ENCODE measurements at regions not wholly inside any gene's neighbourhood (a gene's known extent, or its start where the extent isn't known, plus 50 kb on each side); places are given as distances from the start of the nearest gene placed in this dataset.

DNA sequence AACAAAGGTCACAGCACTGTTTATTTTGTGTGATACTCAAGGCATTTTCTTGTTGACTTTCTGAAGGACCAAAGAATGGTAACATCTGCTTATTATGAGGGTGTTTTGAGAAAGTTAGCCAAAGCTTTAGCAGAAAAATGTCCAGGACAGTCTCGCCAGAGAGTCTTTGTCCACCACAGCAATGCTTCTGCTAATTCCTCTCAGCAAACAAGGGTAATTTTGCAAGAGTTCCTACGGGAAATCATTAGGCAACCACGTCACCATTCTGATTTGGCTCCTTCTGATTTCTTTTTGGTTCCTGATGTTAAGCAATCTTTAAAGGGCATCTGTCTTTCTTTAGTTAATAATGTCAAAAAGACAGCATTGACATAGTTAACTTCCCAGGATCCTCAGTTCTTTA, 639.3 kb upstream of the STEAP1 start:
- Histone ChIP-seq H3K4me3 (ENCODE audit: low read depth, low read length) (no peak overlapping the region), H3K4me1 (ENCODE audit: control insufficient read depth, insufficient read depth, low read length) (no peaks in the 10 kb centered on the region)

DNA sequence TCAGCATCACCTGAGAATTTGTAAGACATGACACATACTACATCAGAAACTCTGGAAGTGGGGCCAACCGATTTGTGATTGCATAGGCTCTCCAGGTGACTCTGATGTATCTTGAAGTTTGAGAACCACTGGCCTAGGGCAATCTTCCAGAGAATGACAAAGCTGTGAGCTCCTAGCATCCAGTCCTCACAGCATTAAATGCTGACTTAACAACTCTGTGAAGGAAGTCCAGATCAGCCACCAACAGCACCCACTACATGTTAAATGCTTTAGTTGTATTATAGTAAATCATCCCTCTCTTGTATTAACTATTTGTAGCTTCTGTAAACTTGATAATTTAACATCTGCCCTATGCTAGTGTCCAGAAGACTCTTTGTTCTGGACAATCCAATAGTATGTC, 636.5 kb upstream of the STEAP1 start:
- H3K27me3 ChIP-seq (ENCODE audit: control insufficient read depth, insufficient read depth, low read length): no peaks in the 10 kb centered on the region
- no peak overlapping the region for H3K9ac ChIP-seq (ENCODE audit: low read depth, low read length)
- no peaks in the 10 kb centered on the region for H3K9me3 ChIP-seq (ENCODE audit: control insufficient read depth, insufficient read depth, low read length)
- no peaks in the 10 kb centered on the region for H3K36me3 ChIP-seq (ENCODE audit: control insufficient read depth, insufficient read depth, low read length)
- no peak overlapping the region for H3K27ac ChIP-seq (ENCODE audit: low read depth, low read length)
- no peaks in the 10 kb centered on the region for H3K4me1 ChIP-seq (ENCODE audit: control insufficient read depth, insufficient read depth, low read length)
- H3K4me3 ChIP-seq (ENCODE audit: low read depth, low read length): no peak overlapping the region

More for the DNA sequence above, 639.3 kb upstream of the STEAP1 start:
- H3K9me3 ChIP-seq (ENCODE audit: control insufficient read depth, insufficient read depth, low read length): no peaks in the 10 kb centered on the region
- H3K36me3 ChIP-seq (ENCODE audit: control insufficient read depth, insufficient read depth, low read length): no peaks in the 10 kb centered on the region
- H3K9ac ChIP-seq (ENCODE audit: low read depth, low read length): no peak overlapping the region
- H3K27me3 ChIP-seq (ENCODE audit: control insufficient read depth, insufficient read depth, low read length): no peaks in the 10 kb centered on the region
- no peak overlapping the region for H3K27ac ChIP-seq (ENCODE audit: low read depth, low read length)

DNA sequence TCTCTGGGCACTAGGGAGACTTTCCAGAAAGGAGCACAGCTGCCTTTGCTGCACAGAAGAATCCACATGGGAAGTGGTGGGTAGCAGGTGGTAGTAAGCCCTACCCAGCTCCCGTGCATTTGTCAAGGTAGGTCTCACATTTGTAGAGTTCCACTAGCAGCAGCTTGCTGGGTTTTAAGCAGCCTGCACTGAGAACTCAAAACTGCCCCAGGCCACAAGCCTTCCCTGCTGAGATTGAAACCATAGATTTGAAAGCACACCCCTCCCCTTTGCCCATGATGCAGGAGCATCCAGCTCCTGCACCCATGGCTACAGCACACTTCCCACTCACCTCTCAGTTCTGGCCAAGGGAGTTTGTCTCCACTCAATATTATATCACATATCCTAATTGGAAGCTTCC, 604.5 kb upstream of the STEAP1 start:
- Histone ChIP-seq H3K9ac (ENCODE audit: low read depth, low read length) (no peak overlapping the region), H3K9me3 (ENCODE audit: control insufficient read depth, insufficient read depth, low read length) (no peaks in the 10 kb centered on the region), H3K27ac (ENCODE audit: low read depth, low read length) (no peak overlapping the region), H3K4me3 (ENCODE audit: low read depth, low read length) (no peak overlapping the region), H3K4me1 (ENCODE audit: control insufficient read depth, insufficient read depth, low read length) (0 out of 2 replicates have a peak, but pooled peaks cover 4% of the 10 kb centered on the region), H3K27me3 (ENCODE audit: control insufficient read depth, insufficient read depth, low read length) (no peaks in the 10 kb centered on the region), H3K36me3 (ENCODE audit: control insufficient read depth, insufficient read depth, low read length) (no peaks in the 10 kb centered on the region)

DNA sequence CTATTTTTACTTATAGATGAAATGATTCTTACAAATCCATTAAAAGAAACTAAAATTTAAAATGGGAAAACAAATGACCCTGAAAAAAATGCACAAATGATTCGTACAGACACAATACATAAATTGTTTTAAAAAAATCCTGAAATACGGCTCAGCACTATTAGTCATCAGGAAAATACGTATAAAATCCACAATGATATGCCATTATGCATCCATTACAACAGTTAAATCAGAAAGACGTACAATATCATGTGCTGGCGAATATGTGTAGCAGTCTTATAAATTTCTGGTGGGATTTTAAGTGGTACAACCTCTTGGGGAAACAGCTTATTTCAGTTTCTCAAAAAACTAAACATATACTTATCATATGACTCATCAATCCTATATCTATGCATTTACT, 600.1 kb upstream of the STEAP1 start:
- no peak overlapping the region for H3K27ac ChIP-seq (ENCODE audit: low read depth, low read length)

DNA sequence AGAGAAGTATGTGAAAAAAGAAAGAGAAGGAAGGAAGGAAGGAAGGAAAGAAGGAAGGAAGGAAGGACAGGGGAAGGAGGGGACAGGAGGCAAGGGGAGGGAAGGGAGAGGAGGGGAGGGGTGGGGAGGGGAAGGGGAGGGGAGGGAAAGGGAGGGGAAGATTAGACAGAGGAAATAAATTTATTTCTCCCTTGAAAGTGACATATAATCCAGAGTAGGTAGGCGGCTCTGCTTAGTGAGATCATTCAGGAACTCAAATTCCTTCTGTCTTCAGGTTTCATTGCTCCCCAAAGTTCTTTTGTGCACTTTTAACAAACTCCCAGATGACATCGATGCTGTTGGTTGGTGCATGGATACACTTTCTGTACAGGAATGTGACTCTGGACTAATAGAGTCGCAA, 594.7 kb upstream of the STEAP1 start:
- Histone ChIP-seq H3K4me3 (ENCODE audit: low read depth, low read length) (no peak overlapping the region), H3K9me3 (ENCODE audit: control insufficient read depth, insufficient read depth, low read length) (no peaks in the 10 kb centered on the region), H3K4me1 (ENCODE audit: control insufficient read depth, insufficient read depth, low read length) (peaks cover 12% of the 10 kb centered on the region), H3K27ac (ENCODE audit: low read depth, low read length) (no peak overlapping the region), H3K36me3 (ENCODE audit: control insufficient read depth, insufficient read depth, low read length) (no peaks in the 10 kb centered on the region), H3K27me3 (ENCODE audit: control insufficient read depth, insufficient read depth, low read length) (no peaks in the 10 kb centered on the region), H3K9ac (ENCODE audit: low read depth, low read length) (no peak overlapping the region)

More for the DNA sequence above, 600.1 kb upstream of the STEAP1 start:
- Histone ChIP-seq H3K9me3 (ENCODE audit: control insufficient read depth, insufficient read depth, low read length) (no peaks in the 10 kb centered on the region), H3K4me3 (ENCODE audit: low read depth, low read length) (no peak overlapping the region), H3K4me1 (ENCODE audit: control insufficient read depth, insufficient read depth, low read length) (0 out of 2 replicates have a peak, but pooled peaks cover 4% of the 10 kb centered on the region), H3K36me3 (ENCODE audit: control insufficient read depth, insufficient read depth, low read length) (no peaks in the 10 kb centered on the region), H3K9ac (ENCODE audit: low read depth, low read length) (no peak overlapping the region), H3K27me3 (ENCODE audit: control insufficient read depth, insufficient read depth, low read length) (no peaks in the 10 kb centered on the region)

DNA sequence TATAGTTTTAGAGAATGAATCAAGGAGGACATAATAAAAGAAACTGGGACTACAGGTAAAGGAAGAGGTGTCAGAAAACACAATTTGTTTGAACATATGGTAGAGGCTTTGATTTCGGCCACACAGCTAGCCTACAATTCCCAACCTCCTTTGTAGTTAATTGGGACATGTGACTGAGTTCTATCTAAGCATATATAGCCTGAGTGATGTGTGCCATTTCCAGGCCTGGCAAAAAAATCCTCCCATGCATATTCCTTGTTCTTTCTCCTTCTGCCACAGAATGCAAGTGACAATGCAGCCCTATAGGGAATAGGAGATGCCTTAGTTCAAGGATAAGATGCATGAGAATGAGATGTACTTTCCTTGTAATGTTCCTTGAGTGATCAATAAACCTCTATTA, 590.7 kb upstream of the STEAP1 start:
- Histone ChIP-seq H3K36me3 (ENCODE audit: control insufficient read depth, insufficient read depth, low read length) (no peaks in the 10 kb centered on the region), H3K27me3 (ENCODE audit: control insufficient read depth, insufficient read depth, low read length) (no peaks in the 10 kb centered on the region), H3K4me1 (ENCODE audit: control insufficient read depth, insufficient read depth, low read length) (peaks cover 12% of the 10 kb centered on the region), H3K9me3 (ENCODE audit: control insufficient read depth, insufficient read depth, low read length) (no peaks in the 10 kb centered on the region; the same call in 1 of the 2 replicates), H3K4me3 (ENCODE audit: low read depth, low read length) (no peak overlapping the region), H3K9ac (ENCODE audit: low read depth, low read length) (no peak overlapping the region), H3K27ac (ENCODE audit: low read depth, low read length) (no peak overlapping the region)

DNA sequence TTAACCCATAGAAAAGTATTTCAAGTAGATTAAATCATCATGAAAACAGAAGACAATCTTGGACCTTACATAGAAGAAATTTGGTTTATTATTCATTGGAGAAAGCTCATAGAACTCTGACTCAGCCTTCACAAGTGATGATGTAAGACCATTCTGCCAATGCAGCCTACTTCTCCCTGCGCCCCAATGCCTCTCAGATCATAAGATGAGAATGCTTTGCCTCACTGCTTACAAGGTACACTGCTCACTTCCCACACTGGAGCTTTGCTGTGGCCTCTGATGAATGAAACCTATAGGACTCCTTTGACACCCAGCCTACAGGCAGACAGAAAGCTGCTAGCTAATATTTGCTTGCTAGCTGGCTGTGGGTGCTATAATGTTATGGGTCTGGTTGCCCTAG, 569.4 kb upstream of the STEAP1 start:
- Histone ChIP-seq H3K36me3 (ENCODE audit: control insufficient read depth, insufficient read depth, low read length) (no peaks in the 10 kb centered on the region), H3K9ac (ENCODE audit: low read depth, low read length) (no peak overlapping the region), H3K9me3 (ENCODE audit: control insufficient read depth, insufficient read depth, low read length) (peaks cover 18% of the 10 kb centered on the region), H3K4me3 (ENCODE audit: low read depth, low read length) (no peak overlapping the region; the same call in 1 of the 2 replicates), H3K27ac (ENCODE audit: low read depth, low read length) (no peak overlapping the region), H3K4me1 (ENCODE audit: control insufficient read depth, insufficient read depth, low read length) (no peaks in the 10 kb centered on the region), H3K27me3 (ENCODE audit: control insufficient read depth, insufficient read depth, low read length) (no peaks in the 10 kb centered on the region)

DNA sequence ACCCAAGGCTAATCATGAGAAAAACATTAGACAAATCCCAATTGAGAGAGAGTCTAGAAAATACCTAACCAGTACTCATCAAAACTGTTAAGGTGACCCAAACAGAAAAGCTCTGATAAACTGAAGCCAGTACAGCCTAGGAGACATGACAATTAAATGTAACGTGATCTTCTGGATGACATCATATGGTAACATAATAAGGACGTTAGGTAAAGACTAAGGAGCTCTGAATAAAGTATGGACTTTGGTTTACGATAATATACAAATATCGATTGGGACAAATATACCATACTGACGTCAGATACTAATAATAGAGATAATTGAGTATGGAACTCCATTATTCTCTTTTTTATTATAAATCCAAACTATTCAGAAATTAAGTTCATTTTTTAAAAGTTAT, 561.1 kb upstream of the STEAP1 start:
- Histone ChIP-seq H3K36me3 (ENCODE audit: control insufficient read depth, insufficient read depth, low read length) (no peaks in the 10 kb centered on the region), H3K27me3 (ENCODE audit: control insufficient read depth, insufficient read depth, low read length) (no peaks in the 10 kb centered on the region), H3K9ac (ENCODE audit: low read depth, low read length) (no peak overlapping the region), H3K9me3 (ENCODE audit: control insufficient read depth, insufficient read depth, low read length) (no peaks in the 10 kb centered on the region; the same call in 1 of the 2 replicates), H3K27ac (ENCODE audit: low read depth, low read length) (no peak overlapping the region), H3K4me1 (ENCODE audit: control insufficient read depth, insufficient read depth, low read length) (no peaks in the 10 kb centered on the region), H3K4me3 (ENCODE audit: low read depth, low read length) (no peak overlapping the region)

DNA sequence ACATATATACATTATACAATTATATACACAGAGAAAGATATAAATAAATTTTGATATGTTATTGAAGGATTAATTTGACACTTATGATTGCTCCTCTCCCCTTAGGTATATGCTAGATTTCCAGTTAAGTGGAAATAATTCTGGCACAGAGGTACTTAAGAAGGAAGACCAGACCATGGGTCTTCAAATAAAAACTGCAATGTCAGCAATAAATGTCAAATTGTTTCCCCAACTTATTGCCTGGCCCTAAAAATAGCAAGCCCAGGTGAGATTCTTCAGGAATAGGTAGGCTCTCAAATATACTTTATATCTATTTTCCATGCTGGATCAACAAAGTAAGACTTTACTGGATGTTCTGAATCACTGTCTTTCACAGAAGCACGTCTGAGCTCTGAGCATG, 551.3 kb upstream of the STEAP1 start:
- no peaks in the 10 kb centered on the region for H3K36me3 ChIP-seq (ENCODE audit: control insufficient read depth, insufficient read depth, low read length)
- H3K9ac ChIP-seq (ENCODE audit: low read depth, low read length): no peak overlapping the region
- H3K27me3 ChIP-seq (ENCODE audit: control insufficient read depth, insufficient read depth, low read length): no peaks in the 10 kb centered on the region
- H3K9me3 ChIP-seq (ENCODE audit: control insufficient read depth, insufficient read depth, low read length): peaks cover 15% of the 10 kb centered on the region
- H3K27ac ChIP-seq (ENCODE audit: low read depth, low read length): no peak overlapping the region
- H3K4me3 ChIP-seq (ENCODE audit: low read depth, low read length): no peak overlapping the region
- 0 out of 2 replicates have a peak, but pooled peaks cover under 1% of the 10 kb centered on the region for H3K4me1 ChIP-seq (ENCODE audit: control insufficient read depth, insufficient read depth, low read length)

DNA sequence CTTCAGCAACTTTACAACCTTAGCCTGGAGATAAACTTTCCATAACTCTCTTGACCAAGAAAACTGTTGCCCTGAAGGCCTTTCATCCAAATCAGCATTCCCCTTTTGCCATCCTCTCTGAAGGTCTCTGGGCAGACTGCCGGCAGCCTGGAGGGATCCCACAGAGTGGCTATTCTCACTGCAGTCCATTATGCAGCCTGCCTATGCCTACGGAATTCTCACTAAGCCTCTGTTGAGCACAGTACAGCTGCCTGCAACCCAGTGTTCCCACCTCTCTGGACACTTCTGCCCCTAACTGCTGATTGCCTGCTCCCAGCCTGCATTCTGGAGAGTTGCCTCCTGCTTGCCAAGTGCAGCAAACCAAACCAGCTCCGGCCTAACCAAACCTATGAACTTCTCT, 548.9 kb upstream of the STEAP1 start:
- Histone ChIP-seq H3K9me3 (ENCODE audit: control insufficient read depth, insufficient read depth, low read length) (peaks cover 12% of the 10 kb centered on the region), H3K4me3 (ENCODE audit: low read depth, low read length) (no peak overlapping the region), H3K4me1 (ENCODE audit: control insufficient read depth, insufficient read depth, low read length) (0 out of 2 replicates have a peak, but pooled peaks cover 4% of the 10 kb centered on the region), H3K36me3 (ENCODE audit: control insufficient read depth, insufficient read depth, low read length) (no peaks in the 10 kb centered on the region), H3K9ac (ENCODE audit: low read depth, low read length) (no peak overlapping the region), H3K27ac (ENCODE audit: low read depth, low read length) (no peak overlapping the region), H3K27me3 (ENCODE audit: control insufficient read depth, insufficient read depth, low read length) (no peaks in the 10 kb centered on the region)

DNA sequence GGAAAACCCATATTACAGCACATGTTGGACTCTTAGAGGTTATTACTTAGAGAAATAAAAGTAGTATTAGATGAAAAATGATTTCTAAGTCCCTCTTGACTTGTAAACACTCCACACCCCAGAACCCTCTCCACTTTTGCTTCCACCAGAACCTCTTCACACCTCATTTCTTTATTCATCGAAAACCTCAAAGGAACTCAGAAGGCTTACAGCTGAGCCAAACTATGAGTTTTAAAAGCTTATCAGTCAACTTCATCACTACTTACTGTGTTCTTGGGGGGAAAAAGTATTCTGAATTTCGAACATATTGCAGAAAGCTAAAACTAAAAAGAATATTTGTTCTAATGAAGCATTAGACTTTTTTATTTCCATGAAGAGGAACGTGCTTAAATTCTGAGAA, 547.8 kb upstream of the STEAP1 start:
- Histone ChIP-seq H3K36me3 (ENCODE audit: control insufficient read depth, insufficient read depth, low read length) (no peaks in the 10 kb centered on the region), H3K27me3 (ENCODE audit: control insufficient read depth, insufficient read depth, low read length) (no peaks in the 10 kb centered on the region), H3K4me3 (ENCODE audit: low read depth, low read length) (no peak overlapping the region), H3K27ac (ENCODE audit: low read depth, low read length) (no peak overlapping the region), H3K9ac (ENCODE audit: low read depth, low read length) (no peak overlapping the region), H3K4me1 (ENCODE audit: control insufficient read depth, insufficient read depth, low read length) (0 out of 2 replicates have a peak, but pooled peaks cover 4% of the 10 kb centered on the region), H3K9me3 (ENCODE audit: control insufficient read depth, insufficient read depth, low read length) (peaks cover 5% of the 10 kb centered on the region; the same call in 1 of the 2 replicates)

DNA sequence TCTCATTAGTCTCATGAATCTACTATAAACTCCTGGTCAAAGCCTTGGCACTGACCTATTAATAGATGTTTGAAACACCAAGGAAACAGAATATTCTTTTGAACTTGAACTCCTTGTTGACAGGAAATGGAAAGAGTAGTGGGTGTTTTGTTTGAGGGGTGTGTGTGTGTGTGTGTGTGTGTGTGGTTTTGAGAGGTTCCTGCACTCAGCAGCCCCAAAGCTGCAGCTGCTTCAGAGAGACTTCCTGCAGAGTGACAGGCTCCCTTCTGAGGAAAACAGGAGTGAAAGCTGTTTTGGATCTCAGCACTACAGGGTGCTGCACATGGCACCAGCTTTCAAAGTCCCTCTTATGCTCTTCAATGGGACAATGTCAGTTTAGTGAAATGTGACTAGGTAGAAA, 546.5 kb upstream of the STEAP1 start:
- Histone ChIP-seq H3K4me3 (ENCODE audit: low read depth, low read length) (no peak overlapping the region), H3K27ac (ENCODE audit: low read depth, low read length) (no peak overlapping the region), H3K4me1 (ENCODE audit: control insufficient read depth, insufficient read depth, low read length) (0 out of 2 replicates have a peak, but pooled peaks cover 4% of the 10 kb centered on the region), H3K9me3 (ENCODE audit: control insufficient read depth, insufficient read depth, low read length) (no peaks in the 10 kb centered on the region), H3K36me3 (ENCODE audit: control insufficient read depth, insufficient read depth, low read length) (no peaks in the 10 kb centered on the region), H3K27me3 (ENCODE audit: control insufficient read depth, insufficient read depth, low read length) (no peaks in the 10 kb centered on the region), H3K9ac (ENCODE audit: low read depth, low read length) (no peak overlapping the region)
